WERI-Rb-1 (cell line): ENCODE measurements at regions not wholly inside any gene's neighbourhood (a gene's known extent, or its start where the extent isn't known, plus 50 kb on each side); places are given as distances from the start of the nearest gene placed in this dataset.

Experiments
- DNase-seq: peaks from one replicate; pipeline ENCODE4 v3.0.0-alpha.2; 2020
- H3K27ac ChIP-seq: fragments of 250-450 bp; sonication (Bioruptor Pico); 2 replicates; pipeline ENCODE4 v1.5.1; 2020; ENCODE audit warnings: mild to moderate bottlenecking, moderate library complexity
- H3K27me3 ChIP-seq: fragments of 250-450 bp; sonication (Bioruptor Pico); 2 replicates; pipeline ENCODE4 v1.5.1; 2021; ENCODE audit warnings: mild to moderate bottlenecking, low read depth, moderate library complexity; ENCODE audit not compliant: insufficient read depth, severe bottlenecking
- H3K36me3 ChIP-seq: fragments of 250-450 bp; sonication (Bioruptor Pico); 2 replicates; pipeline ENCODE4 v1.5.1; 2020; ENCODE audit warnings: mild to moderate bottlenecking, moderate library complexity
- H3K4me3 ChIP-seq: 2 replicates; pipeline ENCODE4 v1.5.1; 2011; ENCODE audit warnings: low read depth, mild to moderate bottlenecking, control low read depth, low read length
- H3K9me3 ChIP-seq: fragments of 250-450 bp; sonication (Bioruptor Pico); 2 replicates; pipeline ENCODE4 v1.5.1; 2021; ENCODE audit warnings: mild to moderate bottlenecking, moderate library complexity; ENCODE audit not compliant: severe bottlenecking
- CTCF ChIP-seq: IDR thresholded peaks from 2 replicates; pipeline ENCODE4 v1.5.1; 2011; ENCODE audit warnings: low read depth, mild to moderate bottlenecking, control low read depth, inconsistent platforms, low read length

GRCh38 chr18:77733292-77733903, 483.8 kb downstream of the GALR1 start:
- no peak for TF ChIP-seq CTCF
- DNase-seq: no peak
- H3K4me3 ChIP-seq: no peak overlapping the region

DNA sequence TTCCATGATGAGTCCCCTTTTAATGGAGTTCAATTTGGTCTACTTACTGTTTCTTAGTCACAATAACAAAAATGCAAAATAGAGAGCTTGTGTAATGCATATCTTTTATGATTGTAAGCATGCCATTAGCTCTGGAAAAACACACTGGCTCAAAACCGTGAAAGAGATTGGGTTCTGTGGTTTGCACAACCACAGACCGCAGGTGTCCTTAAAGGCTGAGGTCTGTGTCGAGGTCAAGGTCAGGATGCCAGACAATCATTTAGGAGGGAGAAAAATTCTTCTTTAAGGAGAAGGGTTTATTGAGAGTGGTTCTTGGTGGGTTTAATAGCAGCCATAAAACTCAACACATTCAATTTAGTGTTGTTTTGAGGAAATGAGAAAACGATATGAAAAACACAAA, 487.2 kb downstream of the GALR1 start:
- Histone ChIP-seq H3K9me3 (no peaks in the 10 kb centered on the region), H3K27me3 (no peaks in the 10 kb centered on the region), H3K4me3 (no peak overlapping the region), H3K27ac (no peak overlapping the region), H3K36me3 (no peaks in the 10 kb centered on the region)
- no peak for DNase-seq
- no peak for TF ChIP-seq CTCF

More at GRCh38 chr18:77733292-77733903, 483.8 kb downstream of the GALR1 start:
- H3K27me3 ChIP-seq: no peaks in the 10 kb centered on the region
- H3K36me3 ChIP-seq: no peaks in the 10 kb centered on the region
- H3K27ac ChIP-seq: no peak overlapping the region
- no peaks in the 10 kb centered on the region for H3K9me3 ChIP-seq

GRCh38 chr18:77737405-77737804, 487.8 kb downstream of the GALR1 start:
- H3K27me3 ChIP-seq: no peaks in the 10 kb centered on the region
- no peak overlapping the region for H3K27ac ChIP-seq

GRCh38 chr18:77749089-77749488, 499.4 kb downstream of the GALR1 start:
- Histone ChIP-seq H3K36me3 (no peaks in the 10 kb centered on the region), H3K27ac (no peak overlapping the region), H3K9me3 (no peaks in the 10 kb centered on the region), H3K4me3 (no peak overlapping the region), H3K27me3 (no peaks in the 10 kb centered on the region)
- DNase-seq: peak; percentile 69
- peak; percentile 81 for TF ChIP-seq CTCF

More at GRCh38 chr18:77737405-77737804, 487.8 kb downstream of the GALR1 start:
- no peak for TF ChIP-seq CTCF
- Histone ChIP-seq H3K36me3 (no peaks in the 10 kb centered on the region), H3K4me3 (no peak overlapping the region), H3K9me3 (no peaks in the 10 kb centered on the region)
- DNase-seq: no peak

- Histone ChIP-seq H3K9me3 (no peaks in the 10 kb centered on the region), H3K27ac (no peak overlapping the region), H3K36me3 (no peaks in the 10 kb centered on the region), H3K4me3 (no peak overlapping the region), H3K27me3 (no peaks in the 10 kb centered on the region)
- no peak for DNase-seq
- no peak for TF ChIP-seq CTCF
Observed at GRCh38 chr18:77750006-77750405, 500.4 kb downstream of the GALR1 start.

- no peaks in the 10 kb centered on the region for H3K9me3 ChIP-seq
- no peak overlapping the region for H3K4me3 ChIP-seq
- H3K27ac ChIP-seq: no peak overlapping the region
- no peak for DNase-seq
- TF ChIP-seq CTCF: no peak
- H3K27me3 ChIP-seq: no peaks in the 10 kb centered on the region
- no peaks in the 10 kb centered on the region for H3K36me3 ChIP-seq
Observed at GRCh38 chr18:77754475-77755044, 504.9 kb downstream of the GALR1 start.
